GM18858 (cell line): ENCODE measurements at regions not wholly inside any gene's neighbourhood (a gene's known extent, or its start where the extent isn't known, plus 50 kb on each side); places are given as distances from the start of the nearest gene placed in this dataset.

Experiments used
- ATAC-seq: cut with Tn5 transposase; IDR thresholded peaks from one replicate; pipeline ENCODE4 v1.9.1; 2021; ENCODE audit not compliant: unreplicated experiment

DNA sequence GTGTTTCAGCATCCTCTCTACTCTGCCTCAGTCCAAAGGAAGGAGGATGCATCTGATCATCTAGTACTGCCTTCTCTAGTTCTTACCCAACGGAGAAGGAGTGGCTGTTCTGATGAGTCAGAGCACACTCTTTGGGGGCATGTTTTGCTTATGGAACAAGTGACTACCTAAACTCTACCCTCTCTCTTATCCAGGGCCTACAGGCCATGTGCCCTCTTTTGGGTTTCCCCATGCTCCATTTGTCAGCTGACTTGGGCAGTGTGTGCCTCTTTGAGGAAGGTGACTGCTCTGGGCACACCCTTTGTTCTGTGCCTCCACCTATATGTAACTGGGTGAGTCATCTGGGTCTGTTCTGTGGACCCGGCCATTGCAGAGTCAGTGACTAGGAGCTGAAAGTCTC, 89.6 kb upstream of the BNC2 start:
- no peak for ATAC-seq

DNA sequence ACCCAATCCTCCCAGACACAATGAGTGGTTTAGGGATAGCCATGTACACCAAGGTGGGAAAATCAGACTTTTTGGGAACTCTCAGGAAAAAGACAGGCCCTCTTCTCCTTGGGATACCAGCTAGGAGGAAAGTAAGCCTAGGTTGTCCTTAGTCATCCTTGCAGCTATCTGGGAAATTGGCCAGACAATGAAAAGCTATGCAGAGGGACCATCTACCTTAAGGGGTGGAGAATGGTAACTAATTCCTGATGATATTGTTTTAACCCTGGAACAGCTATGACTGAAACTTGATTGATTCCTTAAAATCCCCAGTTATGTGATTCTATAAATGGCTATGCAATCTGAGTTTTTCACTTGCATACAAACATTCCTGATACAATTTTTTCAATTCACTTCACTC, 88.9 kb upstream of the BNC2 start:
- no peak for ATAC-seq

DNA sequence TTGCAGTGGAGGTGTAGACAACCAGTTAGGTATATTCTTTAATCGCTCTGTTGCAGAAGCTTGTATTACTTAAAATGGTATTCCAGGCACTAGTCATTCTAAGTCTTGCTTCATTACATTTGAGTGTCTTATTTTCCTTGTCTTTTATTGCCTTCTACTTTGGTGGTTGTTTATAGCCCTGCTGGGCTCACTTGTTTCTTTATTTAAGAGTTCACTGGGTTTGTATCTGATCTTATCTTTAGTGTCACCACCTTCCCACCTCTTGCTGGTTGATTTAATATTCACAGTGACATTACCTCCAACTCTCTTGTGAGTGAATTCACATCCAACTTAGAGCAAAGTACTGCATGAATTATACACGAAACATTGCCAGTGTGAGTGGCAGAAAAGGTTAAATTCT, 83.6 kb upstream of the BNC2 start:
- ATAC-seq = no peak

DNA sequence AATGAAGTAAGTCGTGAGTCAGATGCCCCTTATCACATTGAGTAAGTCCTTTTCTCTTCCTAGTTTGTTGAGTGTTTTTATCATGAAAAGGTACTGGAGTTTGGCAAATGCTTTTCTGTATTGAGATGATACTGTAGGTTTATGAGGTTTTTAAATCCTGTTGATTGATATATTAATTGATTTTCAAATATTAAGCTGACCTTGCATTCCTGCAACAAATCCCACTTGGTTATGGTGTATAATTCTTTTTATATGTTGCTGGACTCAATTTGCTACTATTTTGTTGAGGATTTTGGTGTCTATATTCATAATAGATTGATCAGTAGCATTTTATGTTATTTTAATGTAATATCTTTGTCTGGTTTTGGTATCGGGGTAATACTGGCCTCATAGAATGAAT, 81.0 kb upstream of the BNC2 start:
- ATAC-seq = no peak

DNA sequence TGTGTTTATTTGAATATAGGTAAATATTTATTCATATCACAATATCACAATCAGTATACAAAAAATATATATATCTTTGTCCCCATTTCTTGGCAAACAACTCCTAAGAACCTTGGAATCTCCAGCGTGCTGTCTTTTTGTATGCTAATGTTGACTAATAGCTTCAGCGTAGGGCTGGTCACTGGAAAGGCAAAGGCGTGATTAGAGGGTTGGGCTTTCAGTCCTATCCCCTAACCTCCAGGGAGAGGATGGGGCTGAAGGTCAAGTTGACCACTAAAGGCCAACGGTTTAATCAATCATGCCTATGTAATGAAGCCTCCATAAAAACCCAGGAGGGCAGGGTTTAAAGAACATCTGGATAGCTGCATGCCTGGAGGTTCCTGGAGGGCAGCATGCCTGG, 79.6 kb upstream of the BNC2 start:
- ATAC-seq = no peak

DNA sequence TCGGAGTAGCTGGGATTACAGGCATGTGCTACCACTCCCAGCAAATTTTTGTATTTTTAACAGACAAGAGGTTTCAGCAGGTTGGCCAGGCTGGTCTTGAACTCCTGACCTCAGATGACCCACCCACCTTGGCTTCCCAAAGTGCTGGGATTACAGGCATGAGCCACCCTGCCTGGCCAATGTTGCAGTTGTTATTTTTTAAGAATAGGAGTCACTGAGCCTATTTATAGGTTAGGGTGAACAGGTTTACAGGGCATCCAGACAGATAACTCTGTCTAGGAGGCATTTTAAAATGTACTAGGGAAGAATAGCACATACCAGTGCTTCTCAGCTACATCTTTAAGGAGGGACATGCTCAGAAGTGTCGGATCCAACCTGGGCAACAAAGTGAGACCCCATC, 60.1 kb upstream of the BNC2 start:
- ATAC-seq = no peak

DNA sequence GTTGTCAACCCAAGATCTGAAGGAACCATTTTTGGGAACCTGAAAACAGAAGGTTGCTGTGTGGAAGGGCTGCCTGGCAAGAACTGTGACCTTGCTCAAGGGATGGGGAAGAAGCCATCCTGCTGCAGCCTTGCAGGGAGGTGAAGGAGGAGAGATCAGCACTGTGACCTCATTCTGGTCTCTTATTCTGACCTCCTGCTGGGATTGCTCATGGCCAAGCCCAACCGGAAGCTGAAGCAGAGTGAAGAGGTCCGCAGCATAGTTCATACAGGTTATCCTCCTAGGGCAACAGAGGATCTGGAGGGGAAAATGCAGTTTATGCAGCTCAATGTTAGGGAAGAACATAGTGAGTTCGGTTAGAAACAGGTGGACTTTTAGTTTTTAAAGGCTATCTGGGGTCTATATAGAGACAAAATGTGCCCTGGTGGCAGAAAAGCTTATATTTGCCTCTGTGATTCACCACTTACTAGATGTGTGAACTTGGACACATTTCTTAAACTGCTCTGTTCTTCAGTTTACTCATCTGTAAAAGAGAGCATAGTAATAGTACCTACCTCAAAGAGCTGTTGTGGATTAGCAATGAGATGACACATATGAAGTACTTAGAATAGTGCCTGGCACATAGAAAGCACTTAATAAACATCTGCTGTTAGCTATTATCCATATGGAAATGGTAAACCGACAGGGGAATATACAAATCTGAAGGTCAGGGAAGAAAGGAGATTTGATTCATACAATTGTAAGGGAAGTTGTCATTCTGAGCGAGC, 57.9 kb upstream of the BNC2 start:
- ATAC-seq = no peak

DNA sequence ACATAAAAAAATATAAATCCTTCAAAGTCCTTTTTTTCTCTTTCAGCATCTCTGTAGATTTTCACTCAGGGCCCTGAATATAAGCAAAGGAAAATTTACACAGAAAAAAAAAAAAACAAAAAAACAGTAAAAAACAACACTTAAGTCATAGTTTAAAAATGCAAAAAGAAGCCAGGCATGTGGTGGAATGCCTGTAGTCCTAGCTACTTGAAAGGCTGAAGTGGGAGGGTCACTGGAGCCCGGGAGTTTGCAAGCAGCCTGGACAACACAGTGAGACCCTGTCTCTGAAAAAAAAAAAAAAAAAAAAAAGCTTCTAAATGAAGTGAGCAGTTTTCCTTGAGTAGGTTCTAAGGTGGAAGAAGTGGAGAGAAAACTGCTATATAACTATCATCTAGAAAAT, 55.0 kb upstream of the BNC2 start:
- no peak for ATAC-seq

DNA sequence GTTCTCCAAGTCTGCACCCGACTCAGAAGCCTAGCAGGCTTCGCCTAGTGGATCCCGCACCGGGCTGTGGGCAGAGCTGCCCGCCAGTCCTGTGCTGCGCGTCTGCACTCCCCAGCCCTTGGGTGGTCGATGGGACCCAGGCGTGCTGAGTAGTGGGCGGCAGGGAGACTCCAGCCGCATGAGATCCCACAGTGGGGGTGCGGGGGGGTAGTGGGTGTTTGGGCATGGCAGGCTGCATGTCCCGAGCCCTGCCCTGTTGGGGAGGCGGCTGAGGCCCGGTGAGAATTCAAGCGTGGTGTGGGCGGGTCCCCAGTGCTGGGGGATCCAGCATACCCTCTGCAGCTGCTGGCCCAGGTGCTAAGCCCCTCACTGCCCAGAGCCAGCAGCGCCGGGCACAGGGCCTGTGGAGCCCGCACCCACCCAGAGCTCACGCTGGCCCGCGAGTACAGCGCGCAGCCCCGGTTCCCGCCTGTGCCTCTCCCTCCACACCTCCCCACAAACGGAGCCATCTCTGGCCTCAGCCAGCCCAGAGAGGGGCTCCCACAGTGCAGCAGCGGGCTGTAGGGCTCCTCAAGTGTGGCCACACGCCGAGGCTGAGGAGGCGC, 53.9 kb upstream of the BNC2 start:
- ATAC-seq = no peak

DNA sequence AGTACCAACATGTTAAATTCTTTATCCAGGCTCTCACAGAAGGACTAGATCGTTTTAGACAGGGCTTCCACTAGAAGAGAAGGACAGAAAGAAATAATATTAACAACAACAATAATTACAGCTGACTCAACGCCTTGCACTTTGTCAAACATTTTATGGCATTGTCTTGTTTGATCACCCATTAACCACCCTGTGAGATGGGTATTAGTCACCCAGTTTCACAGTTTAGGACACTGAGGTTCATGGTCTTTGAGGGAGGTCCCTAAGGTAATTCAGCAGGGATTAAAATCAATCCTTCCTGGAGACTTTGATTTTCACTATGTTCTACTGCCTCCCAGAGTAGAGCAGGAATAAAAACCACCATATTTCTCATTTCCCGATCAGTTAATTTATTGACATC, 51.4 kb upstream of the BNC2 start:
- ATAC-seq = no peak
